ENCODE measurements at regions not wholly inside any gene's neighbourhood (a gene's known extent, or its start where the extent isn't known, plus 50 kb on each side); places are given as distances from the start of the nearest gene placed in this dataset.
"Not testable (repeated sequence)": the region's sequence is repeated elsewhere in the genome, so short reads cannot be mapped to it uniquely, and the experiment has no call there.

DNA sequence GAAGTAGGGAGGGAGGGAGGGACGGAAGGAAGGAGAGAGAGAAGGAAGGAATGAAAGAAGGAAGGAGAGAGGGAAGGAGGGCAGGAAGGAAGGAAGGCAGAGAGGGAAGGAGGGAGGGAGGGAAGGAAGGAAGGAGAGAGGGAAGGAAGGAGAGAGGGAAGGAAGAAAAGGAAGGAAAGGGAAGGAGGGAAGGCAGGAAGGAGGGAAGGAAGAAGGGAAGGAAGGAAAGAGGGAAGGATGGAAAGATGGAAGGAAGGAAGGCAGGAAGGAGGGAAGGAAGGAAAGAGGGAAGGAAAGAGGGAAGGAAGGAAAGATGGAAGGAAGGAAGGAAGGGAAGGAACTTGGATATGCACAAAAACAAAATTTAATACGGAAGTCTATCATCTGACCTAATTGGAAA, 844.5 kb upstream of the DEFB115 start:
- no peak for DNase-seq (ENCODE audit: low read depth)
- TF ChIP-seq, protein P1, sequence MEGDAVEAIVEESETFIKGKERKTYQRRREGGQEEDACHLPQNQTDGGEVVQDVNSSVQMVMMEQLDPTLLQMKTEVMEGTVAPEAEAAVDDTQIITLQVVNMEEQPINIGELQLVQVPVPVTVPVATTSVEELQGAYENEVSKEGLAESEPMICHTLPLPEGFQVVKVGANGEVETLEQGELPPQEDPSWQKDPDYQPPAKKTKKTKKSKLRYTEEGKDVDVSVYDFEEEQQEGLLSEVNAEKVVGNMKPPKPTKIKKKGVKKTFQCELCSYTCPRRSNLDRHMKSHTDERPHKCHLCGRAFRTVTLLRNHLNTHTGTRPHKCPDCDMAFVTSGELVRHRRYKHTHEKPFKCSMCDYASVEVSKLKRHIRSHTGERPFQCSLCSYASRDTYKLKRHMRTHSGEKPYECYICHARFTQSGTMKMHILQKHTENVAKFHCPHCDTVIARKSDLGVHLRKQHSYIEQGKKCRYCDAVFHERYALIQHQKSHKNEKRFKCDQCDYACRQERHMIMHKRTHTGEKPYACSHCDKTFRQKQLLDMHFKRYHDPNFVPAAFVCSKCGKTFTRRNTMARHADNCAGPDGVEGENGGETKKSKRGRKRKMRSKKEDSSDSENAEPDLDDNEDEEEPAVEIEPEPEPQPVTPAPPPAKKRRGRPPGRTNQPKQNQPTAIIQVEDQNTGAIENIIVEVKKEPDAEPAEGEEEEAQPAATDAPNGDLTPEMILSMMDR (conservative IDR thresholded peaks at IDR 0.05; ENCODE audit: control insufficient read depth, insufficient read depth, low read depth, low read length), result no peak
- H3K4me3 ChIP-seq (ENCODE audit: control insufficient read depth, low read depth, low read length), result no peak overlapping the region

DNA sequence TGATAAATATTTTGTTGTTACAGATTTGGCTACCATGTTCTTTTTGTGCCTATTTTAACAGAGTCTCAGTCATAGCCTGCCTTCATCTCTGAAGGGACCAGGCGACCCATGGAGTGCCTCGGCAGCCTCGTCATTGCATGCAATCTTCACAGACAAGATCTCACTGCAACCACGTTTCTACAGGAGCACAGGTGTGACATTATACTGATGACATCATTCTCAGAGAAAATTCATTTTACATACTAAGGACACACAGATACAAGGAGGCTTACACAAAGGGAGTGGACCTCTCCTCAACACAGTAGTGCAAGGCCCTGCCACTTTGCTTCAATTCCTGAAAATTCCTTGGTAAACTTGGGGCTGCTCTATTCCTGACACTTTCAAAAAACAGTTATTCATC, 840.1 kb upstream of the DEFB115 start:
- H3K4me3 ChIP-seq (ENCODE audit: control insufficient read depth, low read depth, low read length); DNase-seq (ENCODE audit: low read depth): not testable (repeated sequence)

DNA sequence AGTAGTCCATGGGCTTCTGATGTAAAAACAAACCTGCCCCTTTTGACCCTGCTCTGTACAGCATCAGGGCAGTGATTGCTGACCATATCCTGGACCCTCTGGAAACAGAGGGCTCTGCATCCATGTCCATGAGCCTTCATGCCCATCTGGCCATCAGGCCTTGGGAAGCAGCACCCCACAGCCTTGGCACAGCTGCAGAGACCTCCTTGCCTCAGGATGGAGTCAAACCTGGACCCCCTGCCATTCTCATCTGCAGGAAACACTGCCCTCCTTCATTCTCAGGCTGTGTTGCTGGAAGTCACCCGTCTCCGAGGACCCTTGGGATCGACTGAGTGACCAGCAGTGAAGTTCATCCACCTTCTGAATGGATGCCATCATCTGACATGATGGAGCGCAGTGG, 839.1 kb upstream of the DEFB115 start:
- DNase-seq (ENCODE audit: low read depth); H3K4me3 ChIP-seq (ENCODE audit: control insufficient read depth, low read depth, low read length): not testable (repeated sequence)

- TF ChIP-seq, protein P1 (conservative IDR thresholded peaks at IDR 0.05; ENCODE audit: control insufficient read depth, insufficient read depth, low read depth, low read length), result no peak
- no peak for DNase-seq (ENCODE audit: low read depth)
- H3K4me3 ChIP-seq (ENCODE audit: control insufficient read depth, low read depth, low read length), result no peak overlapping the region
These were observed 838.0 kb upstream of the DEFB115 start for GRCh38 chr20:30419466-30419865.

- H3K4me3 ChIP-seq (ENCODE audit: control insufficient read depth, low read depth, low read length); DNase-seq (ENCODE audit: low read depth): not testable (repeated sequence)
These were observed 837.5 kb upstream of the DEFB115 start for GRCh38 chr20:30419871-30420420.

Data from fibroblast of mammary gland (primary cell).